CD14-positive monocyte (primary cell): ENCODE measurements at regions not wholly inside any gene's neighbourhood (a gene's known extent, or its start where the extent isn't known, plus 50 kb on each side); places are given as distances from the start of the nearest gene placed in this dataset.

Experiments
- DNase-seq, 3 donors: peaks; one replicate each; pipeline ENCODE4 v3.0.0-alpha.2; 2011 to 2022
- H2AFZ ChIP-seq: 2 replicates; pipeline ENCODE4 v1.6.0; 2012; ENCODE audit warnings: mild to moderate bottlenecking, low read depth, low read length, inconsistent platforms; ENCODE audit not compliant: insufficient read depth, poor library complexity, severe bottlenecking
- H3K27ac ChIP-seq, 2 donors: 1 replicate in 1 of 2; 2 replicates in 1 of 2; pipeline ENCODE4 v1.5.1; 2012 to 2013; ENCODE audit warnings: low read length in 2 of 2, control low read depth in 1 of 2, inconsistent platforms in 1 of 2, low read depth in 1 of 2, mild to moderate bottlenecking in 1 of 2
- H3K27me3 ChIP-seq, 2 donors: one replicate each; pipeline versions ENCODE4 v1.6.0 to v1.6.1; 2011 to 2013; ENCODE audit warnings: low read length in 2 of 2; ENCODE audit not compliant: control insufficient read depth in 2 of 2, insufficient read depth in 2 of 2
- H3K36me3 ChIP-seq, 2 donors: replicated peaks in 1 of 2; 1 replicate in 1 of 2; 2 replicates in 1 of 2; pipeline versions ENCODE4 v1.5.1 to v1.6.1; 2012 to 2013; ENCODE audit warnings: low read length in 2 of 2, control low read depth in 1 of 2, inconsistent platforms in 1 of 2, mild to moderate bottlenecking in 1 of 2; ENCODE audit not compliant: insufficient read depth in 2 of 2, control insufficient read depth in 1 of 2
- H3K4me1 ChIP-seq, 2 donors: 1 replicate in 1 of 2; 2 replicates in 1 of 2; pipeline versions ENCODE4 v1.5.1 to v1.6.1; 2012 to 2013; ENCODE audit warnings: low read length in 2 of 2, control low read depth in 1 of 2, inconsistent platforms in 1 of 2, mild to moderate bottlenecking in 1 of 2, moderate library complexity in 1 of 2; ENCODE audit not compliant: insufficient read depth in 2 of 2, control insufficient read depth in 1 of 2
- H3K4me2 ChIP-seq: replicated peaks from 2 replicates; pipeline ENCODE3; 2012; ENCODE audit warnings: low read length, moderate library complexity, mild to moderate bottlenecking; ENCODE audit not compliant: poor library complexity, severe bottlenecking; ENCODE audit errors: extremely low read depth
- H3K4me3 ChIP-seq, 3 experiments: fragments of 200-600 bp in 1 of 3; sonication (generic) in 1 of 3; replicated peaks in 1 of 3; 1 replicate in 2 of 3; 2 replicates in 1 of 3; pipeline ENCODE4 v1.5.1; 2011 to 2013; ENCODE audit warnings: low read length in 3 of 3, mild to moderate bottlenecking in 3 of 3, control low read depth in 2 of 3, low read depth in 2 of 3, inconsistent platforms in 1 of 3, moderate library complexity in 1 of 3
- H3K79me2 ChIP-seq: 2 replicates; pipeline ENCODE4 v1.6.0; 2012; ENCODE audit warnings: mild to moderate bottlenecking, control low read depth, inconsistent platforms, low read length, moderate library complexity; ENCODE audit not compliant: insufficient read depth
- H3K9ac ChIP-seq: 2 replicates; pipeline ENCODE4 v1.6.0; 2017; ENCODE audit warnings: low read length, mild to moderate bottlenecking; ENCODE audit not compliant: insufficient read depth, poor library complexity, severe bottlenecking
- H3K9me3 ChIP-seq, 2 donors: replicated peaks in 1 of 2; 1 replicate in 1 of 2; 2 replicates in 1 of 2; pipeline versions ENCODE4 v1.5.1 to v1.6.1; 2012 to 2013; ENCODE audit warnings: low read length in 2 of 2, control low read depth in 1 of 2; ENCODE audit not compliant: control insufficient read depth in 1 of 2, insufficient read depth in 1 of 2
- H4K20me1 ChIP-seq: 2 replicates; pipeline ENCODE4 v1.6.0; 2012; ENCODE audit warnings: mild to moderate bottlenecking, low read length, control low read depth, moderate library complexity; ENCODE audit not compliant: insufficient read depth
- H3K27ac Mint-ChIP-seq, 7 donors: one replicate each; pipeline ENCODE4 v1.8.0; 2020; ENCODE audit warnings: mild to moderate bottlenecking in 7 of 7, mixed read lengths in 7 of 7, moderate library complexity in 6 of 7, inconsistent platforms in 2 of 7
- H3K27me3 Mint-ChIP-seq, 3 donors: one replicate each; pipeline ENCODE4 v1.8.0; 2021 to 2022; ENCODE audit warnings: low read depth in 3 of 3, mild to moderate bottlenecking in 3 of 3, mixed read lengths in 3 of 3, moderate library complexity in 3 of 3, inconsistent platforms in 1 of 3
- H3K36me3 Mint-ChIP-seq, 2 donors: one replicate each; pipeline ENCODE4 v1.8.0; 2020; ENCODE audit warnings: mixed read lengths in 2 of 2, inconsistent platforms in 1 of 2, mild to moderate bottlenecking in 1 of 2
- H3K4me1 Mint-ChIP-seq: one replicate; pipeline ENCODE4 v1.8.0; 2020; ENCODE audit warnings: mild to moderate bottlenecking, mixed read lengths
- H3K4me3 Mint-ChIP-seq, 2 donors: one replicate each; pipeline ENCODE4 v1.8.0; 2020; ENCODE audit warnings: mild to moderate bottlenecking in 2 of 2, mixed read lengths in 2 of 2, moderate library complexity in 1 of 2
- H3K9me3 Mint-ChIP-seq, 7 donors: one replicate each; pipeline ENCODE4 v1.8.0; 2020 to 2022; ENCODE audit warnings: mixed read lengths in 7 of 7, mild to moderate bottlenecking in 6 of 7, moderate library complexity in 6 of 7, inconsistent platforms in 2 of 7
- CTCF ChIP-seq: fragments of 200-600 bp; IDR thresholded peaks from one replicate; pipeline ENCODE4 v1.8.0; 2022; ENCODE audit warnings: antibody characterized with exemption, mild to moderate bottlenecking
- WGBS: methylation state at CpG from one replicate; pipeline ENCODE4 v1.1.5; 2013; ENCODE audit warnings: missing lambda C conversion rate; ENCODE audit not compliant: insufficient coverage; 5-methylcytosine and 5-hydroxymethylcytosine counted together
- intact Hi-C, 2 donors: fragments of 100-400 bp; cut with micrococcal nuclease; formaldehyde crosslinking; loops; one replicate each; pipeline versions ENCODE4 v1.15.0 to v1.15.1; 2023

GRCh38 chr4:157840034-157840433 lies 332.8 kb downstream of the GASK1B start:
- Histone ChIP-seq H2AFZ (no peak overlapping the region), H3K27me3 (no peaks in the 10 kb centered on the region), H3K4me2 (no peak overlapping the region), H3K27ac (no peak overlapping the region), H3K9ac (no peak overlapping the region), H3K79me2 (no peaks in the 10 kb centered on the region), H3K4me1 (no peaks in the 10 kb centered on the region), H3K9me3 (no peaks in the 10 kb centered on the region), H3K36me3 (no peaks in the 10 kb centered on the region), H4K20me1 (no peaks in the 10 kb centered on the region), H3K4me3 (no peak overlapping the region)
- no peak for DNase-seq
- no peaks in the 10 kb centered on the region for H3K27me3 Mint-ChIP-seq
- no CpG with 5 or more reads among the region's 1 CpG for WGBS
- H3K36me3 Mint-ChIP-seq, result no peaks in the 10 kb centered on the region
- no peak overlapping the region for H3K27ac Mint-ChIP-seq
- no peaks in the 10 kb centered on the region for H3K4me1 Mint-ChIP-seq
- TF ChIP-seq CTCF, result no peak
- no peak overlapping the region for H3K4me3 Mint-ChIP-seq
- H3K9me3 Mint-ChIP-seq, result no peaks in the 10 kb centered on the region
- intact Hi-C loops, result no loop called here

- Histone ChIP-seq H3K4me3 (no peak overlapping the region), H2AFZ (no peak overlapping the region), H3K4me2 (no peak overlapping the region), H3K9me3 (no peaks in the 10 kb centered on the region), H4K20me1 (no peaks in the 10 kb centered on the region), H3K27me3 (no peaks in the 10 kb centered on the region), H3K9ac (no peak overlapping the region), H3K27ac (no peak overlapping the region), H3K4me1 (no peaks in the 10 kb centered on the region), H3K36me3 (no peaks in the 10 kb centered on the region), H3K79me2 (no peaks in the 10 kb centered on the region)
- Mint-ChIP-seq H3K9me3 (peaks cover 0 to 2% (median 0%) of the 10 kb centered on the region in 7 donors), H3K4me3 (no peak overlapping the region), H3K4me1 (no peaks in the 10 kb centered on the region), H3K27me3 (no peaks in the 10 kb centered on the region), H3K27ac (no peak overlapping the region), H3K36me3 (no peaks in the 10 kb centered on the region)
- intact Hi-C loops, result no loop called here
- TF ChIP-seq CTCF, result no peak
- WGBS, result no CpG with 5 or more reads among the region's 2 CpGs
- DNase-seq, result no peak
Observed at GRCh38 chr4:157838366-157838765, 334.5 kb downstream of the GASK1B start.
